A549 (cell line): ENCODE measurements at regions not wholly inside any gene's neighbourhood (a gene's known extent, or its start where the extent isn't known, plus 50 kb on each side); places are given as distances from the start of the nearest gene placed in this dataset.

Experiments used
- ATAC-seq, 2 experiments: fragments of 200-7000 bp in 1 of 2; fragments of >200 bp in 1 of 2; cut with Nextera tagmentation in 1 of 2; cut with Tn5 transposase in 1 of 2; 3 replicates each; pipeline versions ENCODE4 v1.8.0 to v1.9.1; 2018 to 2020; ENCODE audit warnings: mild to moderate bottlenecking in 1 of 2, moderate library complexity in 1 of 2
- CTCF ChIA-PET: fragments of 300-600 bp; sonication (Branson Sonifier 250); formaldehyde crosslinking; extraction: SDS; loops from one replicate; lab custom pipeline; 2021; ENCODE audit warnings: antibody characterized with exemption, inconsistent platforms; lab: Yijun Ruan, JAX
- POLR2A ChIA-PET: fragments of 350-600 bp; formaldehyde crosslinking; extraction: SDS; loops from one replicate; lab custom pipeline; 2021; ENCODE audit warnings: antibody characterized with exemption, inconsistent platforms; lab: Yijun Ruan, JAX
- DNase-seq, 2 experiments: peaks; one replicate each; pipeline versions ENCODE4 v3.0.0 to v3.0.0-alpha.2; 2011 to 2016; ENCODE audit warnings: low read depth in 1 of 2, low spot score in 1 of 2
- FAIRE-seq: peaks from 2 replicates; lab custom pipeline; 2011; peaks lifted over from hg19 to GRCh38; lab: Jason Lieb, UNC
- H3K27ac ChIP-seq, 2 experiments: fragments of >200 bp; sonication (Bioruptor Twin); formaldehyde crosslinking; 3 replicates each; pipeline ENCODE4 v1.5.1; 2016 to 2017
- H3K4me1 ChIP-seq: fragments of >200 bp; sonication (Bioruptor Twin); formaldehyde crosslinking; 3 replicates; pipeline ENCODE4 v1.6.1; 2016
- H3K4me2 ChIP-seq: fragments of >200 bp; sonication (Bioruptor Twin); formaldehyde crosslinking; 3 replicates; pipeline ENCODE4 v1.6.1; 2016
- H3K4me3 ChIP-seq: fragments of >200 bp; sonication (Bioruptor Twin); formaldehyde crosslinking; 3 replicates; pipeline ENCODE4 v1.5.1; 2016
- H3K9me3 ChIP-seq: fragments of >200 bp; sonication (Bioruptor Twin); formaldehyde crosslinking; 3 replicates; pipeline ENCODE4 v1.6.1; 2016
- ATOH8 ChIP-seq: fragments of 250-450 bp; sonication (Bioruptor Pico); IDR thresholded peaks from 2 replicates; pipeline ENCODE4 v1.5.0; 2020; ENCODE audit warnings: low read depth, mild to moderate bottlenecking, moderate library complexity
- BCL3 ChIP-seq: fragments of >200 bp; sonication (Bioruptor Twin); formaldehyde crosslinking; IDR thresholded peaks from 3 replicates; pipeline ENCODE4 v1.6.1; 2016
- CBX2 ChIP-seq: fragments of 200-600 bp; sonication (generic); IDR thresholded peaks from 2 replicates; pipeline ENCODE4 v1.6.1; 2016; ENCODE audit warnings: low read depth, mild to moderate bottlenecking, borderline replicate concordance
- CHD2 ChIP-seq: fragments of 150-350 bp; IDR thresholded peaks from 2 replicates; pipeline ENCODE4 v1.6.1; 2014; ENCODE audit warnings: low read length; ENCODE audit not compliant: partially characterized antibody
- CTCF ChIP-seq: fragments of >200 bp; sonication (Bioruptor Twin); formaldehyde crosslinking; IDR thresholded peaks from 3 replicates; pipeline ENCODE4 v1.5.1; 2016
- ELK1 ChIP-seq: fragments of 150-350 bp; IDR thresholded peaks from 2 replicates; pipeline ENCODE4 v1.6.1; 2014; ENCODE audit warnings: low read depth, mild to moderate bottlenecking, low read length
- HMGXB4 ChIP-seq: fragments of 250-450 bp; sonication (Bioruptor Pico); IDR thresholded peaks from 2 replicates; pipeline ENCODE4 v1.5.0; 2021; ENCODE audit warnings: mild to moderate bottlenecking, moderate library complexity, borderline replicate concordance
- HOXB13 ChIP-seq: fragments of 250-450 bp; sonication (Bioruptor Pico); IDR thresholded peaks from 2 replicates; pipeline ENCODE4 v1.5.0; 2020; ENCODE audit warnings: low read depth, mild to moderate bottlenecking, moderate library complexity
- JUN ChIP-seq, 2 experiments: fragments of >200 bp; sonication (Bioruptor Twin); formaldehyde crosslinking; IDR thresholded peaks; 2 replicates in 1 of 2; 3 replicates in 1 of 2; pipeline ENCODE4 v1.6.1; 2016 to 2017
- MAFK ChIP-seq: fragments of 450-650 bp; IDR thresholded peaks from 2 replicates; pipeline ENCODE4 v1.6.1; 2014; ENCODE audit not compliant: partially characterized antibody
- NPAS2 ChIP-seq: fragments of 250-450 bp; sonication (Bioruptor Pico); IDR thresholded peaks from 2 replicates; pipeline ENCODE4 v1.8.0; 2022; ENCODE audit warnings: mild to moderate bottlenecking, moderate library complexity, borderline replicate concordance
- PBX3 ChIP-seq: IDR thresholded peaks from 2 replicates; pipeline ENCODE4 v1.6.1; 2012
- RARB ChIP-seq: fragments of 250-450 bp; sonication (Bioruptor Pico); IDR thresholded peaks from 2 replicates; pipeline ENCODE4 v1.8.0; 2021; ENCODE audit warnings: mild to moderate bottlenecking, moderate library complexity
- REST ChIP-seq: fragments of 200-600 bp; sonication (generic); IDR thresholded peaks from 2 replicates; pipeline ENCODE4 v1.6.1; 2016; ENCODE audit warnings: antibody characterized with exemption, mild to moderate bottlenecking, moderate library complexity
- RNF2 ChIP-seq: fragments of 200-600 bp; sonication (generic); IDR thresholded peaks from 2 replicates; pipeline ENCODE4 v1.6.1; 2016; ENCODE audit warnings: low read depth, mild to moderate bottlenecking, antibody characterized with exemption, moderate library complexity, borderline replicate concordance
- TFCP2L1 ChIP-seq: fragments of 250-450 bp; sonication (Bioruptor Pico); IDR thresholded peaks from 2 replicates; pipeline ENCODE4 v1.5.0; 2021; ENCODE audit warnings: mild to moderate bottlenecking
- ZNF302 ChIP-seq: fragments of 250-450 bp; sonication (Bioruptor Pico); IDR thresholded peaks from 2 replicates; pipeline ENCODE4 v1.9.0; 2021; ENCODE audit warnings: inconsistent platforms, mild to moderate bottlenecking, moderate library complexity
- ZSCAN20 ChIP-seq: fragments of 250-450 bp; sonication (Bioruptor Pico); IDR thresholded peaks from 2 replicates; pipeline ENCODE4 v1.8.0; 2022; ENCODE audit warnings: mild to moderate bottlenecking, moderate library complexity
- WGBS: methylation state at CpG from one replicate; pipeline ENCODE4 v1.1.6; 2017; ENCODE audit errors: missing lambda C conversion rate; 5-methylcytosine and 5-hydroxymethylcytosine counted together

DNA sequence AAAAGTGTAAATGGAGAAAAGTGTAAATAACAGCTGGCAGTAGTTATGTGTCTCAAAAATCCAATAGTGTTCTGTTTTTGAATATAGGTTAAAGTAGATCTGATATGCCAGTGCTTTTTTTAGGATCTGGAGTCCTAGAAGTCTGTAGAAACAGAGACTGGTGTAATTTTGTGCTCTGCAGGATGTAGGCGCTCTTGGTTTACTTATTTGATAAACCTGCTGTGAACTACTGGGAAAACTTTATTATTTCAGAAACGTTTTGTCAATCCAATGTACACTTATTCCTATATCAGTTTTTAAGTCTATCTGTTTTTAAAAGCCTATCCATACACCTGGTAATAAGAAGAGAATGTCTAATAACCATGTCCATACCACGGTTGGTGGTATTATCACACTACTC, 530.8 kb upstream of the ZNF804A start:
- TF ChIP-seq PBX3 = no peak
- TF ChIP-seq CTCF = no peak
- TF ChIP-seq RARB = no peak
- TF ChIP-seq JUN (IDR thresholded peaks at IDR 0.05) = no peak
- TF ChIP-seq MAFK = no peak
- TF ChIP-seq TFCP2L1 (CRISPR knock-in tag) = no peak
- TF ChIP-seq ZNF302 = no peak
- TF ChIP-seq CHD2 = no peak
- TF ChIP-seq REST = no peak
- no peak for TF ChIP-seq NPAS2
- TF ChIP-seq CBX2 = no peak
- TF ChIP-seq ATOH8 (CRISPR knock-in tag) = no peak
- TF ChIP-seq RNF2 = no peak
- no peak for TF ChIP-seq ELK1
- TF ChIP-seq HOXB13 (CRISPR knock-in tag) = no peak
- TF ChIP-seq ZSCAN20 = no peak
- no peak for DNase-seq
- no peak for ATAC-seq
- WGBS = 36% methylated on average over 3 of the region's 3 CpGs
- Histone ChIP-seq H3K9me3 (no peaks in the 10 kb centered on the region), H3K4me2 (no peak overlapping the region), H3K4me1 (no peaks in the 10 kb centered on the region), H3K27ac (no peak overlapping the region), H3K4me3 (no peak overlapping the region)
- no peak for FAIRE-seq
- CTCF ChIA-PET = no interaction called here
- POLR2A ChIA-PET = no interaction called here

- Histone ChIP-seq H3K27ac (no peak overlapping the region), H3K4me1 (no peaks in the 10 kb centered on the region), H3K4me2 (no peak overlapping the region), H3K9me3 (no peaks in the 10 kb centered on the region), H3K4me3 (no peak overlapping the region)
- FAIRE-seq = no peak
- WGBS = 32% methylated on average over 2 of the region's 2 CpGs
- ChIA-PET POLR2A (no interaction called here), CTCF (interaction anchor here (0.6 kb wide), 1 partner anchor 1219 kb away, joined by 3 read pairs; no protein-coding TSS in a partner anchor)
- TF ChIP-seq BCL3 = no peak
- no peak for TF ChIP-seq HMGXB4 (CRISPR knock-in tag)
- no peak for ATAC-seq
- no peak for DNase-seq
Measured at GRCh38 chr2:184072470-184072869, 525.9 kb upstream of the ZNF804A start.
